GM12878 (cell line): ENCODE measurements at regions not wholly inside any gene's neighbourhood (a gene's known extent, or its start where the extent isn't known, plus 50 kb on each side); places are given as distances from the start of the nearest gene placed in this dataset.

Experiments
- ATAC-seq: fragments of 200-7000 bp; cut with Tn5 transposase; 3 replicates; pipeline ENCODE4 v1.9.1; 2020; ENCODE audit warnings: mild to moderate bottlenecking, moderate library complexity
- BruUV-seq: library from RNA; stranded (reverse); fragments of 400-500 nt; replicated peaks from 2 replicates; lab custom pipeline; 2021; lab: Mats Ljungman, UMichigan
- CTCF ChIA-PET: fragments of 300-600 bp; sonication (Branson Sonifier 250); formaldehyde crosslinking; extraction: SDS; loops from one replicate; lab custom pipeline; 2021; ENCODE audit warnings: inconsistent platforms; lab: Yijun Ruan, JAX
- POLR2A ChIA-PET: fragments of 350-600 bp; formaldehyde crosslinking; extraction: SDS; loops from one replicate; lab custom pipeline; 2021; ENCODE audit warnings: inconsistent platforms; lab: Charles Lee
- RAD21 ChIA-PET: fragments of 300-600 bp; sonication (Branson Sonifier 250); formaldehyde crosslinking; loops from one replicate; lab custom pipeline; 2023; ENCODE audit warnings: antibody characterized with exemption; ENCODE audit not compliant: unreplicated experiment; lab: Charles Lee
- SMC1A ChIA-PET: fragments of 300-600 bp; sonication (Branson Sonifier 250); formaldehyde crosslinking; loops from one replicate; lab custom pipeline; 2023; ENCODE audit not compliant: unreplicated experiment, uncharacterized antibody; lab: Charles Lee
- DNase-seq: peaks from one replicate; pipeline ENCODE4 v3.0.0-alpha.2; 2011; ENCODE audit warnings: low read depth, low spot score
- FAIRE-seq: peaks from 3 replicates; lab custom pipeline; 2011; peaks lifted over from hg19 to GRCh38; lab: Jason Lieb, UNC
- H2AFZ ChIP-seq: 2 replicates; pipeline ENCODE4 v1.6.0; 2011; ENCODE audit warnings: low read depth, low read length, control low read depth; ENCODE audit not compliant: control insufficient read depth
- H3K27ac ChIP-seq: 2 replicates; pipeline ENCODE4 v1.5.1; 2011; ENCODE audit warnings: control low read depth; ENCODE audit not compliant: control insufficient read depth, insufficient read depth
- H3K27me3 ChIP-seq, 2 experiments: replicated peaks in 1 of 2; 2 replicates each; pipeline versions ENCODE4 v1.6.0 to v1.6.1; 2011; ENCODE audit warnings: low read length in 1 of 2; ENCODE audit not compliant: control insufficient read depth in 2 of 2, insufficient read depth in 2 of 2
- H3K36me3 ChIP-seq, 2 experiments: 2 replicates each; pipeline ENCODE4 v1.5.1; 2011; ENCODE audit warnings: low read length in 1 of 2; ENCODE audit not compliant: control insufficient read depth in 2 of 2, insufficient read depth in 2 of 2
- H3K4me1 ChIP-seq: 2 replicates; pipeline ENCODE4 v1.6.1; 2011; ENCODE audit warnings: mild to moderate bottlenecking, low read length, moderate library complexity, mixed read lengths; ENCODE audit not compliant: control insufficient read depth, insufficient read depth
- H3K4me2 ChIP-seq: 2 replicates; pipeline ENCODE4 v1.6.0; 2011; ENCODE audit warnings: control low read depth; ENCODE audit not compliant: control insufficient read depth, insufficient read depth
- H3K4me3 ChIP-seq: fragments of 200-600 bp; sonication (generic); 2 replicates; pipeline ENCODE4 v1.5.1; 2016
- H3K79me2 ChIP-seq: 2 replicates; pipeline ENCODE4 v1.6.0; 2011; ENCODE audit warnings: low read length; ENCODE audit not compliant: control insufficient read depth, insufficient read depth
- H3K9ac ChIP-seq: 2 replicates; pipeline ENCODE4 v1.8.0; 2011; ENCODE audit warnings: low read length, control low read depth, mixed read lengths; ENCODE audit not compliant: control insufficient read depth, insufficient read depth
- H3K9me3 ChIP-seq: replicated peaks from 3 replicates; pipeline ENCODE4 v1.5.1; 2011; ENCODE audit warnings: mild to moderate bottlenecking, low read length; ENCODE audit not compliant: control insufficient read depth, insufficient read depth
- H4K20me1 ChIP-seq: 2 replicates; pipeline ENCODE4 v1.6.0; 2011; ENCODE audit not compliant: control insufficient read depth, insufficient read depth
- ATF2 ChIP-seq: IDR thresholded peaks from 2 replicates; pipeline ENCODE4 v1.6.1; 2012; ENCODE audit warnings: low read length, inconsistent platforms
- BACH1 ChIP-seq: fragments of 450-650 bp; IDR thresholded peaks from 2 replicates; pipeline ENCODE4 v1.6.1; 2017; ENCODE audit warnings: mild to moderate bottlenecking, borderline replicate concordance
- DPF2 ChIP-seq: fragments of 450-650 bp; IDR thresholded peaks from 2 replicates; pipeline ENCODE4 v1.6.1; 2017; ENCODE audit warnings: mild to moderate bottlenecking
- E4F1 ChIP-seq: fragments of 450-650 bp; IDR thresholded peaks from 2 replicates; pipeline ENCODE4 v1.6.1; 2018; ENCODE audit warnings: borderline replicate concordance, mild to moderate bottlenecking; ENCODE audit not compliant: partially characterized antibody
- EED ChIP-seq: sonication (generic); IDR thresholded peaks from 2 replicates; pipeline ENCODE4 v1.6.1; 2016; ENCODE audit warnings: antibody characterized with exemption, low read depth
- EGR1 ChIP-seq, 2 experiments: IDR thresholded peaks; 1 replicate in 1 of 2; 2 replicates in 1 of 2; pipeline ENCODE4 v1.6.1; 2011 to 2012; ENCODE audit warnings: low read depth in 2 of 2, low read length in 2 of 2, borderline replicate concordance in 1 of 2, mild to moderate bottlenecking in 1 of 2, moderate library complexity in 1 of 2
- FOXK2 ChIP-seq: fragments of 450-650 bp; IDR thresholded peaks from 2 replicates; pipeline ENCODE4 v1.6.1; 2017; ENCODE audit warnings: mild to moderate bottlenecking, moderate library complexity
- GABPA ChIP-seq: IDR thresholded peaks from 2 replicates; pipeline ENCODE4 v1.6.1; 2014; ENCODE audit warnings: antibody characterized with exemption, low read depth, mild to moderate bottlenecking, inconsistent platforms
- NR2C1 ChIP-seq: fragments of 450-650 bp; IDR thresholded peaks from 2 replicates; pipeline ENCODE4 v1.6.1; 2017; ENCODE audit warnings: antibody characterized with exemption, mild to moderate bottlenecking, moderate library complexity
- PAX5 ChIP-seq: IDR thresholded peaks from 2 replicates; pipeline ENCODE4 v1.6.1; 2011; ENCODE audit warnings: low read depth, low read length, borderline replicate concordance
- RCOR1 ChIP-seq: conservative IDR thresholded peaks from 2 replicates; pipeline ENCODE4 v1.6.1; 2012; ENCODE audit warnings: low read depth, low read length, improper control_type of control experiment
- SIN3A ChIP-seq: IDR thresholded peaks from 2 replicates; pipeline ENCODE4 v1.6.1; 2012; ENCODE audit warnings: low read depth, low read length, improper control_type of control experiment
- SMAD5 ChIP-seq: IDR thresholded peaks from 2 replicates; pipeline ENCODE4 v1.6.1; 2016; ENCODE audit warnings: antibody characterized with exemption, low read depth
- SMARCA5 ChIP-seq: fragments of 450-650 bp; IDR thresholded peaks from 2 replicates; pipeline ENCODE4 v1.6.1; 2017; ENCODE audit warnings: mild to moderate bottlenecking
- USF2 ChIP-seq: IDR thresholded peaks from 2 replicates; pipeline ENCODE4 v1.6.1; 2011; ENCODE audit warnings: low read depth, low read length, improper control_type of control experiment, borderline replicate concordance
- ZBTB33 ChIP-seq: fragments of 450-650 bp; IDR thresholded peaks from 2 replicates; pipeline ENCODE4 v1.6.1; 2017; ENCODE audit warnings: mild to moderate bottlenecking
- ZNF217 ChIP-seq: fragments of 450-650 bp; IDR thresholded peaks from 2 replicates; pipeline ENCODE4 v1.6.1; 2017; ENCODE audit warnings: antibody characterized with exemption, mild to moderate bottlenecking
- ZNF274 ChIP-seq: IDR thresholded peaks from one replicate; pipeline ENCODE4 v1.8.0; 2011; ENCODE audit not compliant: insufficient read length, insufficient read depth
- ZNF622 ChIP-seq: fragments of 450-650 bp; IDR thresholded peaks from 2 replicates; pipeline ENCODE4 v1.6.1; 2017; ENCODE audit warnings: mild to moderate bottlenecking, inconsistent platforms
- WGBS: methylation state at CpG from one replicate; pipeline ENCODE4 v1.1.6; 2016; ENCODE audit warnings: low lambda C conversion rate; ENCODE audit not compliant: insufficient replicate concordance, insufficient coverage; ENCODE audit errors: missing lambda C conversion rate; 5-methylcytosine and 5-hydroxymethylcytosine counted together
- in situ Hi-C: fragments of 300-500 bp; cut with MboI; formaldehyde crosslinking; loops from 9 replicates; pipeline ENCODE4 v1.14.3; 2018; ENCODE audit warnings: mixed read lengths
- intact Hi-C: fragments of 100-400 bp; cut with micrococcal nuclease; formaldehyde crosslinking; loops from one replicate; pipeline ENCODE4 v1.14.2; 2022; ENCODE audit not compliant: unreplicated experiment

- TF ChIP-seq SIN3A (no peak), ZNF622 (no peak)
These were observed 532.5 kb upstream of the IZUMO3 start (continued) for GRCh38 chr9:25078202-25078601.

- CTCF ChIA-PET: no interaction called here
- no peaks in the 10 kb centered on the region for H3K4me1 ChIP-seq
- SMC1A ChIA-PET: no interaction called here
- in situ Hi-C loops (loop anchor here (10.0 kb wide), 1 partner anchor 57 kb away; no protein-coding TSS in a partner anchor), intact Hi-C loops (no loop called here)
- H3K27ac ChIP-seq: no peak overlapping the region
- no TSS peak for BruUV-seq
- no peaks in the 10 kb centered on the region for H3K27me3 ChIP-seq
- H2AFZ ChIP-seq: no peak overlapping the region
- no peak overlapping the region for H3K4me2 ChIP-seq
- no peaks in the 10 kb centered on the region for H3K79me2 ChIP-seq
- ATAC-seq (no peak), FAIRE-seq (no peak), DNase-seq (no peak)
- POLR2A ChIA-PET: no interaction called here
- 0% methylated on average over 1 of the region's 1 CpG for WGBS
- H3K36me3 ChIP-seq: no peaks in the 10 kb centered on the region
- RAD21 ChIA-PET: no interaction called here
- H3K4me3 ChIP-seq: no peak overlapping the region
- no peaks in the 10 kb centered on the region for H4K20me1 ChIP-seq
- no peaks in the 10 kb centered on the region for H3K9me3 ChIP-seq
- no peak overlapping the region for H3K9ac ChIP-seq
- TF ChIP-seq EED (no peak), BACH1 (no peak), SMAD5 (no peak), GABPA (no peak), ZNF274 (no peak), SMARCA5 (no peak), DPF2 (no peak), USF2 (no peak), RCOR1 (no peak), PAX5 (no peak), NR2C1 (no peak), E4F1 (no peak), FOXK2 (no peak), EGR1 (IDR thresholded peaks at IDR 0.05; ENCODE audit: borderline replicate concordance in 1 of 2, low read depth in 2 of 2, low read length in 2 of 2) (no peak), ZNF217 (no peak), ATF2 (no peak), ZBTB33 (no peak)
These were observed 502.5 kb upstream of the IZUMO3 start for GRCh38 chr9:25048098-25048724.
